ENCODE measurements at regions not wholly inside any gene's neighbourhood (a gene's known extent, or its start where the extent isn't known, plus 50 kb on each side); places are given as distances from the start of the nearest gene placed in this dataset.

- TF ChIP-seq HDGF (IDR thresholded peaks at IDR 0.05; ENCODE audit: borderline replicate concordance), result no peak
- TF ChIP-seq FOXA1 (IDR thresholded peaks at IDR 0.05), result no peak
- TF ChIP-seq ZNF384 (IDR thresholded peaks at IDR 0.05), result no peak
- no peak for TF ChIP-seq SP1 (IDR thresholded peaks at IDR 0.05)
- no peak for TF ChIP-seq ARNT (IDR thresholded peaks at IDR 0.05)
These were observed 354.9 kb upstream of the SEMA3C start for GRCh38 chr7:81273601-81274397.

All from HEK293T (cell line).